HCT116 (cell line): ENCODE measurements at regions not wholly inside any gene's neighbourhood (a gene's known extent, or its start where the extent isn't known, plus 50 kb on each side); places are given as distances from the start of the nearest gene placed in this dataset.

Source experiments
- ATAC-seq: fragments of 200-7000 bp; cut with Tn5 transposase; 2 replicates; pipeline ENCODE4 v1.9.1; 2020; ENCODE audit warnings: mild to moderate bottlenecking, moderate library complexity
- BruUV-seq: library from RNA; stranded (reverse); fragments of 400-500 nt; replicated peaks from 2 replicates; lab custom pipeline; 2021; lab: Mats Ljungman, UMichigan
- CTCF ChIA-PET: fragments of 300-600 bp; sonication (Branson Sonifier 250); formaldehyde crosslinking; loops from one replicate; lab custom pipeline; 2021; ENCODE audit warnings: antibody characterized with exemption; lab: Charles Lee
- POLR2A ChIA-PET: fragments of 300-600, 350-600 bp; sonication (Branson Sonifier 250); formaldehyde crosslinking; loops from one replicate; lab custom pipeline; 2021; ENCODE audit warnings: antibody characterized with exemption; lab: Charles Lee
- RAD21 ChIA-PET, 2 experiments: fragments of 300-600 bp; sonication (Branson Sonifier 250); formaldehyde crosslinking; loops; one replicate each; lab custom pipeline; 2023; ENCODE audit warnings: low total read pairs in 2 of 2; ENCODE audit not compliant: uncharacterized antibody in 2 of 2, unreplicated experiment in 2 of 2, low non-redundant PET in 1 of 2; lab: Charles Lee
- DNase-seq: peaks from one replicate; pipeline ENCODE4 v3.0.0-alpha.2; 2010; ENCODE audit warnings: low read depth, low spot score
- H2AFZ ChIP-seq: fragments of 200-600 bp; shearing (Covaris generic), sonication (generic); 2 replicates; pipeline ENCODE4 v1.6.1; 2017; ENCODE audit warnings: low read depth, mixed run types, mixed read lengths, antibody characterized with exemption, low read length; ENCODE audit not compliant: poor library complexity, severe bottlenecking
- H3K27ac ChIP-seq: 2 replicates; pipeline ENCODE4 v1.5.1; 2012; ENCODE audit warnings: low read depth, low read length
- H3K27me3 ChIP-seq: fragments of 200-600 bp; sonication (generic); 2 replicates; pipeline ENCODE4 v1.6.1; 2016; ENCODE audit warnings: mixed run types, low read length, mixed read lengths; ENCODE audit not compliant: insufficient read depth
- H3K36me3 ChIP-seq, 2 experiments: fragments of 200-500 bp in 1 of 2; fragments of 200-600 bp in 1 of 2; sonication (Bioruptor generic) in 1 of 2; sonication (generic) in 1 of 2; 2 replicates each; pipeline versions ENCODE4 v1.5.1 to v1.6.1; 2014 to 2016; ENCODE audit warnings: low read length in 2 of 2, inconsistent platforms in 1 of 2, mixed read lengths in 1 of 2, mixed run types in 1 of 2; ENCODE audit not compliant: insufficient read depth in 2 of 2, control insufficient read depth in 1 of 2
- H3K4me1 ChIP-seq, 2 experiments: fragments of 200-600 bp in 1 of 2; sonication (generic) in 1 of 2; 2 replicates each; pipeline versions ENCODE4 v1.5.1 to v1.6.1; 2012 to 2017; ENCODE audit warnings: low read length in 2 of 2, inconsistent platforms in 1 of 2, mild to moderate bottlenecking in 1 of 2, mixed read lengths in 1 of 2, mixed run types in 1 of 2, moderate library complexity in 1 of 2; ENCODE audit not compliant: insufficient read depth in 2 of 2, control insufficient read depth in 1 of 2
- H3K4me2 ChIP-seq: fragments of 200-600 bp; sonication (generic); 2 replicates; pipeline ENCODE4 v1.6.1; 2017; ENCODE audit warnings: mixed run types, low read length, mixed read lengths
- H3K4me3 ChIP-seq, 2 experiments: fragments of 200-600 bp in 1 of 2; sonication (generic) in 1 of 2; replicated peaks in 1 of 2; 2 replicates each; pipeline ENCODE4 v1.5.1; 2011 to 2016; ENCODE audit warnings: low read length in 2 of 2, control low read depth in 1 of 2, low read depth in 1 of 2, mild to moderate bottlenecking in 1 of 2, mixed read lengths in 1 of 2, mixed run types in 1 of 2
- H3K79me2 ChIP-seq: fragments of 200-600 bp; sonication (generic); 2 replicates; pipeline ENCODE4 v1.6.1; 2017; ENCODE audit warnings: mild to moderate bottlenecking, mixed run types, low read length, moderate library complexity, mixed read lengths; ENCODE audit not compliant: insufficient read depth
- H3K9ac ChIP-seq: fragments of 200-600 bp; sonication (generic); 2 replicates; pipeline ENCODE4 v1.6.1; 2016; ENCODE audit warnings: low read length, mixed read lengths
- H3K9me2 ChIP-seq: fragments of 200-600 bp; sonication (generic), shearing (Covaris generic); 2 replicates; pipeline ENCODE4 v1.6.1; 2017; ENCODE audit warnings: mixed run types, mild to moderate bottlenecking, moderate library complexity; ENCODE audit not compliant: insufficient read depth
- H3K9me3 ChIP-seq, 2 experiments: fragments of 200-500 bp in 1 of 2; fragments of 200-600 bp in 1 of 2; sonication (Bioruptor generic) in 1 of 2; sonication (generic) in 1 of 2; 2 replicates each; pipeline ENCODE4 v1.6.1; 2014 to 2017; ENCODE audit warnings: low read length in 2 of 2, mixed read lengths in 2 of 2, inconsistent platforms in 1 of 2, low read depth in 1 of 2, mild to moderate bottlenecking in 1 of 2, mixed run types in 1 of 2, moderate library complexity in 1 of 2; ENCODE audit not compliant: control insufficient read depth in 1 of 2, insufficient read depth in 1 of 2
- H4K20me1 ChIP-seq: fragments of 200-600 bp; sonication (generic), shearing (Covaris generic); 2 replicates; pipeline ENCODE4 v1.6.1; 2017; ENCODE audit warnings: mixed run types, mild to moderate bottlenecking, moderate library complexity; ENCODE audit not compliant: insufficient read depth
- CEBPB ChIP-seq: IDR thresholded peaks from 2 replicates; pipeline ENCODE4 v1.6.1; 2012; ENCODE audit warnings: low read depth
- CTCF ChIP-seq, 3 experiments: fragments of 200-600 bp in 1 of 3; sonication (generic) in 1 of 3; IDR thresholded peaks in 2 of 3; conservative IDR thresholded peaks in 1 of 3; 2 replicates each; pipeline ENCODE4 v1.5.1; 2012 to 2017; ENCODE audit warnings: low read depth in 2 of 3, low read length in 2 of 3, antibody characterized with exemption in 1 of 3, borderline replicate concordance in 1 of 3, control low read depth in 1 of 3, mild to moderate bottlenecking in 1 of 3, mixed read lengths in 1 of 3, mixed run types in 1 of 3, moderate library complexity in 1 of 3; ENCODE audit not compliant: insufficient read depth in 1 of 3
- EGR1 ChIP-seq: IDR thresholded peaks from 2 replicates; pipeline ENCODE4 v1.6.1; 2012; ENCODE audit warnings: low read depth
- ELF1 ChIP-seq: IDR thresholded peaks from 2 replicates; pipeline ENCODE4 v1.6.1; 2012; ENCODE audit warnings: low read depth, borderline replicate concordance
- EZH2 ChIP-seq: fragments of 200-600 bp; sonication (generic); IDR thresholded peaks from 2 replicates; pipeline ENCODE4 v1.6.1; 2017; ENCODE audit warnings: antibody characterized with exemption, mixed run types
- EZH2phosphoT487 ChIP-seq: fragments of 200-600 bp; IDR thresholded peaks from 2 replicates; pipeline ENCODE4 v1.6.1; 2018; ENCODE audit warnings: antibody characterized with exemption, borderline replicate concordance
- FOSL1 ChIP-seq: IDR thresholded peaks from 2 replicates; pipeline ENCODE4 v1.6.1; 2012; ENCODE audit warnings: low read depth
- JUND ChIP-seq: IDR thresholded peaks from 2 replicates; pipeline ENCODE4 v1.6.1; 2012
- MAX ChIP-seq: IDR thresholded peaks from 2 replicates; pipeline ENCODE4 v1.6.1; 2012
- POLR2A ChIP-seq: IDR thresholded peaks from 2 replicates; pipeline ENCODE4 v1.7.0; 2011; ENCODE audit warnings: borderline replicate concordance; ENCODE audit not compliant: insufficient read depth, insufficient read length; ENCODE audit errors: extremely low read depth
- POLR2AphosphoS5 ChIP-seq: IDR thresholded peaks from 2 replicates; pipeline ENCODE4 v1.6.1; 2011; ENCODE audit warnings: mild to moderate bottlenecking, low read depth, low read length, moderate library complexity
- RAD21 ChIP-seq: IDR thresholded peaks from 2 replicates; pipeline ENCODE4 v1.6.1; 2012; ENCODE audit warnings: low read depth, mild to moderate bottlenecking
- REST ChIP-seq: IDR thresholded peaks from 2 replicates; pipeline ENCODE4 v1.6.1; 2012; ENCODE audit warnings: low read depth
- SIN3A ChIP-seq: IDR thresholded peaks from 2 replicates; pipeline ENCODE4 v1.6.1; 2012; ENCODE audit warnings: low read depth
- SP1 ChIP-seq: IDR thresholded peaks from 2 replicates; pipeline ENCODE4 v1.6.1; 2012; ENCODE audit warnings: low read depth
- YY1 ChIP-seq: IDR thresholded peaks from 2 replicates; pipeline ENCODE4 v1.6.1; 2011; ENCODE audit warnings: low read length, low read depth, moderate library complexity, mild to moderate bottlenecking; ENCODE audit not compliant: insufficient replicate concordance; ENCODE audit errors: extremely low read depth
- ZBTB33 ChIP-seq: IDR thresholded peaks from 2 replicates; pipeline ENCODE4 v1.6.1; 2011; ENCODE audit warnings: mild to moderate bottlenecking, low read length, moderate library complexity; ENCODE audit not compliant: insufficient replicate concordance; ENCODE audit errors: extremely low read depth
- ZNF274 ChIP-seq: fragments of 200-500 bp; sonication (Bioruptor generic); IDR thresholded peaks from 2 replicates; pipeline ENCODE4 v1.6.1; 2014; ENCODE audit warnings: mild to moderate bottlenecking, low read depth, low read length, inconsistent platforms
- intact Hi-C: fragments of 100-400 bp; cut with micrococcal nuclease; formaldehyde crosslinking; loops from 2 replicates; pipeline ENCODE4 v1.10.0; 2022

- Histone ChIP-seq H4K20me1 (no peaks in the 10 kb centered on the region), H3K79me2 (no peaks in the 10 kb centered on the region), H3K27me3 (no peaks in the 10 kb centered on the region), H3K4me2 (no peak overlapping the region), H3K4me1 (no peaks in the 10 kb centered on the region), H3K9ac (no peak overlapping the region), H3K9me2 (no peaks in the 10 kb centered on the region), H2AFZ (no peak overlapping the region), H3K27ac (no peak overlapping the region), H3K9me3 (no peaks in the 10 kb centered on the region), H3K4me3 (no peak overlapping the region), H3K36me3 (no peaks in the 10 kb centered on the region)
- DNase-seq (no peak), ATAC-seq (no peak)
- RAD21 ChIA-PET: no interaction called here
- intact Hi-C loops: no loop called here
- TF ChIP-seq EGR1: no peak
- TF ChIP-seq CTCF (IDR thresholded peaks at IDR 0.05 in 2 of 3, conservative IDR thresholded peaks at IDR 0.05 in 1 of 3; ENCODE audit: borderline replicate concordance in 1 of 3, insufficient read depth in 1 of 3, low read depth in 2 of 3, low read length in 2 of 3): no peak
- TF ChIP-seq JUND: no peak
- no peak for TF ChIP-seq EZH2phosphoT487
- TF ChIP-seq FOSL1: no peak
- TF ChIP-seq RAD21: no peak
- TF ChIP-seq ZBTB33: no peak
- no peak for TF ChIP-seq POLR2A
- no peak for TF ChIP-seq SP1
- no peak for TF ChIP-seq ZNF274
- no peak for TF ChIP-seq ELF1
- no peak for TF ChIP-seq SIN3A
- TF ChIP-seq MAX: no peak
- TF ChIP-seq POLR2AphosphoS5: no peak
- TF ChIP-seq REST: no peak
- no peak for TF ChIP-seq YY1
- TF ChIP-seq EZH2: no peak
- TF ChIP-seq CEBPB: no peak
- no TSS peak for BruUV-seq
- POLR2A ChIA-PET: no interaction called here
- CTCF ChIA-PET: no interaction called here
These were observed 191.9 kb upstream of the DDI1 start for GRCh38 chr11:103844327-103845215.
